ENCODE measurements at regions not wholly inside any gene's neighbourhood (a gene's known extent, or its start where the extent isn't known, plus 50 kb on each side); places are given as distances from the start of the nearest gene placed in this dataset.

DNA sequence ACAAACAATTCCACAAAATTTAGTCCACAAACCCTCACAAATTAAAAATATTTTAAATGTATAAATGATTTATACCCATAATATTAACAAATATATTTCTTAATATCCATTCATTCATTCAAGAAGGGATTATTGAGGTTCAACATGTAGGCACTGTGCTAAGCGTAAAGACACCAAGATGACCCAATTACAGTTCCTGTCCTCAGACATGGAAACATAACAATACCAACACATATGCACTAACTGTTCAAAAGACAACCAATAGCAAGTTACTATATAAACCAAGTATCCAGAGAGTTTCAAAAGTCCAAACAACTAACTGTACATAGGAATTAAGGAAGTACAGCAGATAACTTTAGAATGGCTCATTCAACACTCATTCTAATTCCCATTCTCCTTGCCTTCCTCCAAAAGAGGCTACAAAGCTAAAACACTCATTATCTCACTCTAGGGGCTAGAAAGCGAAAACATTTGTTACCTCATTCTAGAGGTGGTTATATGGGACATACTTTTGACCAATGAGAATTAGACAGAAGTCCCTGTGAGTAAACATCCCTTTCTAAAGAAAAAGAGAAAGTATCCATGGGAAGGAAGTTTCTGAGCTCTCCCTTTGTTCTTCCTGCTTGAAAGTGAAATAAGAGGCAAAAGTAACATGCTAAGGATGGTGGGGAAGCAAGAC lies 292.4 kb downstream of the ZEB2 start:
- TF ChIP-seq, protein P1, sequence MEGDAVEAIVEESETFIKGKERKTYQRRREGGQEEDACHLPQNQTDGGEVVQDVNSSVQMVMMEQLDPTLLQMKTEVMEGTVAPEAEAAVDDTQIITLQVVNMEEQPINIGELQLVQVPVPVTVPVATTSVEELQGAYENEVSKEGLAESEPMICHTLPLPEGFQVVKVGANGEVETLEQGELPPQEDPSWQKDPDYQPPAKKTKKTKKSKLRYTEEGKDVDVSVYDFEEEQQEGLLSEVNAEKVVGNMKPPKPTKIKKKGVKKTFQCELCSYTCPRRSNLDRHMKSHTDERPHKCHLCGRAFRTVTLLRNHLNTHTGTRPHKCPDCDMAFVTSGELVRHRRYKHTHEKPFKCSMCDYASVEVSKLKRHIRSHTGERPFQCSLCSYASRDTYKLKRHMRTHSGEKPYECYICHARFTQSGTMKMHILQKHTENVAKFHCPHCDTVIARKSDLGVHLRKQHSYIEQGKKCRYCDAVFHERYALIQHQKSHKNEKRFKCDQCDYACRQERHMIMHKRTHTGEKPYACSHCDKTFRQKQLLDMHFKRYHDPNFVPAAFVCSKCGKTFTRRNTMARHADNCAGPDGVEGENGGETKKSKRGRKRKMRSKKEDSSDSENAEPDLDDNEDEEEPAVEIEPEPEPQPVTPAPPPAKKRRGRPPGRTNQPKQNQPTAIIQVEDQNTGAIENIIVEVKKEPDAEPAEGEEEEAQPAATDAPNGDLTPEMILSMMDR (IDR thresholded peaks at IDR 0.05): no peak
- no peak for TF ChIP-seq POLR2A (IDR thresholded peaks at IDR 0.05)
- no peak for TF ChIP-seq POLR2AphosphoS5 (IDR thresholded peaks at IDR 0.05)
- TF ChIP-seq EP300 (IDR thresholded peaks at IDR 0.05): no peak
